Stomach (tissue), 8 donors: ENCODE measurements at regions not wholly inside any gene's neighbourhood (a gene's known extent, or its start where the extent isn't known, plus 50 kb on each side); places are given as distances from the start of the nearest gene placed in this dataset.

ENCODE experiments used
- DNase-seq, 2 donors: peaks; one replicate each; pipeline versions ENCODE4 v3.0.0 to v3.0.0-alpha.2; 2013 to 2019
- H3K27ac ChIP-seq, 5 donors: fragments of 200-600 bp in 4 of 5; sonication (generic) in 4 of 5; one replicate each; pipeline ENCODE4 v1.5.1; 2013 to 2019; ENCODE audit warnings: mild to moderate bottlenecking in 1 of 5, moderate library complexity in 1 of 5
- H3K27me3 ChIP-seq, 3 donors: fragments of 200-600 bp; sonication (generic); one replicate each; pipeline ENCODE4 v1.5.1; 2017 to 2019; ENCODE audit warnings: mixed run types in 1 of 3
- H3K36me3 ChIP-seq, 4 donors: fragments of 200-600 bp; sonication (generic); 1 replicate in 3 of 4; 2 replicates in 1 of 4; pipeline ENCODE4 v1.5.1; 2016 to 2019
- H3K4me1 ChIP-seq, 4 donors: fragments of 200-600 bp; sonication (generic); one replicate each; pipeline ENCODE4 v1.5.1; 2016 to 2019
- H3K4me3 ChIP-seq, 4 donors: fragments of 200-600 bp; sonication (generic) in 3 of 4; one replicate each; pipeline ENCODE4 v1.5.1; 2016 to 2019; ENCODE audit warnings: mild to moderate bottlenecking in 1 of 4
- H3K9me3 ChIP-seq, 4 donors: fragments of 200-600 bp; sonication (generic); one replicate each; pipeline ENCODE4 v1.5.1; 2016 to 2019
- CTCF ChIP-seq, 7 experiments: fragments of 450-650 bp in 4 of 7; fragments of 200-600 bp in 3 of 7; sonication (generic) in 3 of 7; IDR thresholded peaks; one replicate each; pipeline ENCODE4 v1.5.1; 2016 to 2019; ENCODE audit warnings: antibody characterized with exemption in 7 of 7, control low read depth in 2 of 7, mild to moderate bottlenecking in 1 of 7
- EP300 ChIP-seq: sonication (generic); formaldehyde crosslinking; IDR thresholded peaks from one replicate; pipeline ENCODE4 v1.6.1; 2017; ENCODE audit warnings: antibody characterized with exemption
- POLR2A ChIP-seq, 4 donors: fragments of 450-650 bp; IDR thresholded peaks; one replicate each; pipeline ENCODE4 v1.6.1; 2016; ENCODE audit warnings: antibody characterized with exemption in 4 of 4, control low read depth in 2 of 4, mild to moderate bottlenecking in 1 of 4, moderate library complexity in 1 of 4
- POLR2AphosphoS5 ChIP-seq, 3 donors: sonication (generic); formaldehyde crosslinking; IDR thresholded peaks; one replicate each; pipeline ENCODE4 v1.6.1; 2016; ENCODE audit warnings: antibody characterized with exemption in 3 of 3
- WGBS, 5 donors: extraction: QIAGEN DNeasy Blood & Tissue Kit in 3 of 5; methylation state at CpG; one replicate each; pipeline versions ENCODE4 v1.1.5 to v1.1.7; 2013 to 2018; 5-methylcytosine and 5-hydroxymethylcytosine counted together
- intact Hi-C: fragments of 100-400 bp; cut with DNase I; formaldehyde crosslinking; loops from one replicate; pipeline ENCODE4 v1.15.1; 2023; ENCODE audit warnings: low total_unique reads
- donor health status: healthy with polysubstance abuse.
- donor health status: Bipolar disorder and iron deficiency.
- donor health status: healthy.

GRCh38 chr11:119995730-119996491 lies 142.0 kb downstream of the TRIM29 start:
- Histone ChIP-seq H3K4me3 (no peak overlapping the region), H3K27ac (no peak overlapping the region), H3K9me3 (peaks cover 0 to 11% (median 0%) of the 10 kb centered on the region in 4 donors), H3K4me1 (peaks cover 0 to 13% (median 3%) of the 10 kb centered on the region in 4 donors), H3K36me3 (no peaks in the 10 kb centered on the region), H3K27me3 (peaks cover 0 to 11% (median 0%) of the 10 kb centered on the region in 3 donors)
- 69 to 80% (median 76%) methylated on average over 6 of the region's 6 CpGs for WGBS, 5 donors
- no peak for DNase-seq
- intact Hi-C loops, result no loop called here
- no peak for TF ChIP-seq POLR2A (IDR thresholded peaks at IDR 0.05)
- TF ChIP-seq POLR2AphosphoS5 (IDR thresholded peaks at IDR 0.05), result no peak
- no peak for TF ChIP-seq CTCF (IDR thresholded peaks at IDR 0.05)
- no peak for TF ChIP-seq EP300

DNA sequence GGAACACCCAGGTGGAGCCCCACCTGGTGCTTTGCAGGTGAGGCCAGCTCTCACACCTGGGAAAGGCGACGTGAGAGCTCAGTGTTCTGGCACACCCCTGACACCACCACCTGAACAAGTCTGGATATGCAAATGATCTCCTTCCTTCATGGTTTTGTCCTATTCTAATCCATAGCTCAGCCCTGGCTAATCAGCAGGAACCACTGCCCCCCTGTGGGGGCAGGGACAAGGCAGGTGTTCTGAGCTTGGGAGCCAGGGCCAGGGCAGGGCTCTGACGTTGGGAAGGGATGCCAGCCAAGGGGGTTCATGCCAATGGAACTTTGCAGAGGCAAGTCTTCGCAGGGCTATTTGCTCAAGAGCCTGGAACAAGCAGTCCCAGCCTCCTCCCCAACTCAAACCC lies 144.2 kb downstream of the TRIM29 start:
- Histone ChIP-seq H3K4me3 (no peak overlapping the region), H3K4me1 (peaks cover 0 to 21% (median 9%) of the 10 kb centered on the region in 4 donors), H3K27ac (peak overlapping the region in 3 of 5 donors; percentile 38 to 62 (median 56)), H3K9me3 (no peaks in the 10 kb centered on the region), H3K27me3 (peaks cover 0 to 11% (median 0%) of the 10 kb centered on the region in 3 donors), H3K36me3 (no peaks in the 10 kb centered on the region)
- no peak for TF ChIP-seq EP300
- peak in 2 of 3 donors; percentile 15 to 58 for TF ChIP-seq POLR2AphosphoS5 (IDR thresholded peaks at IDR 0.05)
- no peak for TF ChIP-seq POLR2A (IDR thresholded peaks at IDR 0.05)
- peak in 4 of 7 experiments; percentile 7 to 57 (median 24) for TF ChIP-seq CTCF (IDR thresholded peaks at IDR 0.05)
- peak; percentile 70 to 92 for DNase-seq
- WGBS, 5 donors, result 22 to 54% (median 33%) methylated on average over 4 of the region's 4 CpGs
- intact Hi-C loops, result no loop called here

- TF ChIP-seq CTCF (IDR thresholded peaks at IDR 0.05) (no peak), POLR2A (IDR thresholded peaks at IDR 0.05) (no peak)
- DNase-seq, result no peak
- Histone ChIP-seq H3K27me3 (peaks cover 0 to 11% (median 0%) of the 10 kb centered on the region in 3 donors), H3K9me3 (no peaks in the 10 kb centered on the region), H3K36me3 (no peaks in the 10 kb centered on the region), H3K27ac (peak overlapping the region in 1 of 5 donors; percentile 38), H3K4me3 (no peak overlapping the region), H3K4me1 (peaks cover 0 to 21% (median 9%) of the 10 kb centered on the region in 4 donors)
- intact Hi-C loops, result no loop called here
- WGBS, 5 donors, result 85 to 94% (median 90%) methylated on average over 22 to 23 of the region's 23 CpGs
Observed at GRCh38 chr11:119992171-119993051, 145.5 kb downstream of the TRIM29 start.

DNA sequence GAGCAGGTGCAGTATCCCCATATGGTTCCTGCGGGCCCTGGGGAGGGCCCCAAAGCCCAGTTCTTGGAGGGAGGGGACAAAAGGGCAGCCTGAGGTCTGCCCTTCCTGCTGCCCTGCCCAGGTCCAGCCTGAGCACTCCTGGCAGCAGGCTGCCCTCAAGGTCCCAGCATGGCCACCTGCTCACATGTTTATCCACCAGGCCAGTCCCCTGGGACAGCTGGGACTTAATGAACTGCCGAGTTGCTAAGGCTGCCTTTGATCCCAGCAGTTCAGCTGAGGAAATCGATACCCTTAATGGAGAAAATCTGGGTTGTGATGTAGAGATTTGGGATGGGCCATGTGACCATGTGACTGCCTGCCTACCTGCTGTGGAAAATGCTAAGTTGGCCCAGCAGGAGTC lies 146.2 kb downstream of the TRIM29 start:
- H3K27ac ChIP-seq, result no peak overlapping the region
- DNase-seq, result no peak
- H3K4me3 ChIP-seq, result no peak overlapping the region
- intact Hi-C loops, result no loop called here
- WGBS, 5 donors, result 63 to 79% (median 77%) methylated on average over 3 of the region's 3 CpGs
- H3K4me1 ChIP-seq, result peaks cover 0 to 21% (median 9%) of the 10 kb centered on the region in 4 donors
- no peaks in the 10 kb centered on the region for H3K36me3 ChIP-seq
- peaks cover 0 to 8% (median 0%) of the 10 kb centered on the region in 3 donors for H3K27me3 ChIP-seq
- no peaks in the 10 kb centered on the region for H3K9me3 ChIP-seq
- no peak for TF ChIP-seq EP300
- TF ChIP-seq POLR2AphosphoS5 (IDR thresholded peaks at IDR 0.05), result no peak
- no peak for TF ChIP-seq CTCF (IDR thresholded peaks at IDR 0.05)
- no peak for TF ChIP-seq POLR2A (IDR thresholded peaks at IDR 0.05)
